ENCODE measurements at regions not wholly inside any gene's neighbourhood (a gene's known extent, or its start where the extent isn't known, plus 50 kb on each side); places are given as distances from the start of the nearest gene placed in this dataset.

GRCh38 chr9:27991221-27991620 is 417.9 kb upstream of the C9orf72 start:
- TF ChIP-seq POLR2A (IDR thresholded peaks at IDR 0.05; ENCODE audit: low read length), result no peak
- TF ChIP-seq GATA1 (IDR thresholded peaks at IDR 0.05; ENCODE audit: low read depth, low read length), result no peak

Data from erythroblast (primary cell).